Activated T-helper 1 cell treated with anti-CD3 and anti-CD28 coated beads, Interleukin-12 subunit alpha, Interleukin-12 subunit beta, Interleukin-2, Interleukin-4 antibody, amounts not matched to agents 30 ng/mL and 10 ng/mL and 1 ng/mL, durations not matched to agents 14 hours and 24 hours and 36 hours (primary cell): ENCODE measurements at regions not wholly inside any gene's neighbourhood (a gene's known extent, or its start where the extent isn't known, plus 50 kb on each side); places are given as distances from the start of the nearest gene placed in this dataset.

ENCODE experiments used
- DNase-seq: peaks from one replicate; pipeline ENCODE4 v3.0.0; 2021; ENCODE audit warnings: low spot score
- H3K27ac Mint-ChIP-seq: one replicate; pipeline ENCODE4 v1.8.0; 2021; ENCODE audit warnings: mild to moderate bottlenecking, mixed read lengths
- H3K27me3 Mint-ChIP-seq: one replicate; pipeline ENCODE4 v1.8.0; 2022; ENCODE audit warnings: mild to moderate bottlenecking, moderate library complexity, mixed read lengths; ENCODE audit not compliant: insufficient read depth
- H3K36me3 Mint-ChIP-seq: one replicate; pipeline ENCODE4 v1.8.0; 2021; ENCODE audit warnings: low read depth, mixed read lengths
- H3K4me1 Mint-ChIP-seq: one replicate; pipeline ENCODE4 v1.8.0; 2021; ENCODE audit warnings: low read depth, mixed read lengths
- H3K4me3 Mint-ChIP-seq: one replicate; pipeline ENCODE4 v1.8.0; 2021; ENCODE audit warnings: mild to moderate bottlenecking, moderate library complexity, mixed read lengths
- H3K9me3 Mint-ChIP-seq: one replicate; pipeline ENCODE4 v1.8.0; 2021; ENCODE audit warnings: mixed read lengths
- intact Hi-C: fragments of 100-400 bp; cut with micrococcal nuclease; formaldehyde crosslinking; loops from one replicate; pipeline ENCODE4 v1.15.1; 2024

- intact Hi-C loops = no loop called here
- Mint-ChIP-seq H3K4me3 (no peak overlapping the region), H3K27me3 (no peaks in the 10 kb centered on the region), H3K4me1 (no peaks in the 10 kb centered on the region), H3K36me3 (no peaks in the 10 kb centered on the region), H3K27ac (no peak overlapping the region), H3K9me3 (peaks cover 5% of the 10 kb centered on the region)
- no peak for DNase-seq
Observed at GRCh38 chr12:24223926-24224325, 274.5 kb upstream of the SOX5 start.

GRCh38 chr12:24222968-24223367 lies 273.5 kb upstream of the SOX5 start:
- intact Hi-C loops = no loop called here
- H3K9me3 Mint-ChIP-seq = peaks cover 5% of the 10 kb centered on the region
- DNase-seq = no peak
- no peaks in the 10 kb centered on the region for H3K4me1 Mint-ChIP-seq
- H3K36me3 Mint-ChIP-seq = no peaks in the 10 kb centered on the region
- no peaks in the 10 kb centered on the region for H3K27me3 Mint-ChIP-seq
- no peak overlapping the region for H3K27ac Mint-ChIP-seq
- no peak overlapping the region for H3K4me3 Mint-ChIP-seq

GRCh38 chr12:24212496-24212895 lies 263.0 kb upstream of the SOX5 start:
- Mint-ChIP-seq H3K9me3 (no peaks in the 10 kb centered on the region), H3K36me3 (no peaks in the 10 kb centered on the region)

GRCh38 chr12:24206621-24207020 lies 257.2 kb upstream of the SOX5 start:
- no peaks in the 10 kb centered on the region for H3K4me1 Mint-ChIP-seq
- intact Hi-C loops = no loop called here
- no peaks in the 10 kb centered on the region for H3K27me3 Mint-ChIP-seq
- H3K36me3 Mint-ChIP-seq = no peaks in the 10 kb centered on the region
- no peaks in the 10 kb centered on the region for H3K9me3 Mint-ChIP-seq
- H3K4me3 Mint-ChIP-seq = no peak overlapping the region
- H3K27ac Mint-ChIP-seq = no peak overlapping the region
- DNase-seq = no peak

More at GRCh38 chr12:24212496-24212895, 263.0 kb upstream of the SOX5 start:
- intact Hi-C loops = no loop called here
- H3K27me3 Mint-ChIP-seq = peaks cover 2% of the 10 kb centered on the region
- H3K4me1 Mint-ChIP-seq = no peaks in the 10 kb centered on the region
- DNase-seq = no peak
- H3K27ac Mint-ChIP-seq = no peak overlapping the region
- H3K4me3 Mint-ChIP-seq = no peak overlapping the region

- intact Hi-C loops = no loop called here
- no peak for DNase-seq
- Mint-ChIP-seq H3K27me3 (no peaks in the 10 kb centered on the region), H3K4me1 (no peaks in the 10 kb centered on the region), H3K36me3 (no peaks in the 10 kb centered on the region), H3K27ac (no peak overlapping the region), H3K4me3 (no peak overlapping the region), H3K9me3 (no peaks in the 10 kb centered on the region)
Observed at GRCh38 chr12:24201258-24201970, 251.9 kb upstream of the SOX5 start.

- H3K4me1 Mint-ChIP-seq = no peaks in the 10 kb centered on the region
- no peaks in the 10 kb centered on the region for H3K27me3 Mint-ChIP-seq
- H3K36me3 Mint-ChIP-seq = no peaks in the 10 kb centered on the region
- intact Hi-C loops = no loop called here
- DNase-seq = no peak
- no peak overlapping the region for H3K27ac Mint-ChIP-seq
- no peaks in the 10 kb centered on the region for H3K9me3 Mint-ChIP-seq
- H3K4me3 Mint-ChIP-seq = no peak overlapping the region
Observed at GRCh38 chr12:24200010-24200409, 250.5 kb upstream of the SOX5 start.

GRCh38 chr12:24198936-24199671 lies 249.6 kb upstream of the SOX5 start:
- intact Hi-C loops = no loop called here
- no peak for DNase-seq
- no peaks in the 10 kb centered on the region for H3K4me1 Mint-ChIP-seq
- no peaks in the 10 kb centered on the region for H3K36me3 Mint-ChIP-seq
- no peak overlapping the region for H3K4me3 Mint-ChIP-seq
- no peaks in the 10 kb centered on the region for H3K9me3 Mint-ChIP-seq
- H3K27me3 Mint-ChIP-seq = no peaks in the 10 kb centered on the region
- H3K27ac Mint-ChIP-seq = no peak overlapping the region

GRCh38 chr12:24198070-24198469 lies 248.6 kb upstream of the SOX5 start:
- no peaks in the 10 kb centered on the region for H3K4me1 Mint-ChIP-seq
- intact Hi-C loops = no loop called here
- no peak overlapping the region for H3K4me3 Mint-ChIP-seq
- H3K27me3 Mint-ChIP-seq = no peaks in the 10 kb centered on the region
- no peak for DNase-seq
- no peak overlapping the region for H3K27ac Mint-ChIP-seq
- H3K36me3 Mint-ChIP-seq = no peaks in the 10 kb centered on the region
- no peaks in the 10 kb centered on the region for H3K9me3 Mint-ChIP-seq

GRCh38 chr12:24197532-24197931 lies 248.1 kb upstream of the SOX5 start:
- Mint-ChIP-seq H3K36me3 (no peaks in the 10 kb centered on the region), H3K9me3 (no peaks in the 10 kb centered on the region), H3K4me1 (no peaks in the 10 kb centered on the region), H3K27ac (no peak overlapping the region), H3K27me3 (no peaks in the 10 kb centered on the region), H3K4me3 (no peak overlapping the region)
- no peak for DNase-seq
- intact Hi-C loops = no loop called here

- Mint-ChIP-seq H3K9me3 (no peaks in the 10 kb centered on the region), H3K4me1 (no peaks in the 10 kb centered on the region), H3K27me3 (no peaks in the 10 kb centered on the region), H3K27ac (no peak overlapping the region), H3K4me3 (no peak overlapping the region), H3K36me3 (no peaks in the 10 kb centered on the region)
- intact Hi-C loops = no loop called here
- no peak for DNase-seq
Observed at GRCh38 chr12:24195063-24195462, 245.6 kb upstream of the SOX5 start.

- Mint-ChIP-seq H3K27me3 (no peaks in the 10 kb centered on the region), H3K4me1 (peaks cover under 1% of the 10 kb centered on the region), H3K36me3 (no peaks in the 10 kb centered on the region), H3K9me3 (no peaks in the 10 kb centered on the region), H3K4me3 (no peak overlapping the region), H3K27ac (no peak overlapping the region)
- DNase-seq = no peak
- intact Hi-C loops = no loop called here
Observed at GRCh38 chr12:24191117-24191516, 241.6 kb upstream of the SOX5 start.

GRCh38 chr12:24185782-24186181 lies 236.3 kb upstream of the SOX5 start:
- peaks cover 5% of the 10 kb centered on the region for H3K4me1 Mint-ChIP-seq
- H3K9me3 Mint-ChIP-seq = no peaks in the 10 kb centered on the region
- intact Hi-C loops = no loop called here
- DNase-seq = no peak
- H3K4me3 Mint-ChIP-seq = no peak overlapping the region
- H3K36me3 Mint-ChIP-seq = no peaks in the 10 kb centered on the region
- no peaks in the 10 kb centered on the region for H3K27me3 Mint-ChIP-seq
- no peak overlapping the region for H3K27ac Mint-ChIP-seq

- Mint-ChIP-seq H3K4me3 (no peak overlapping the region), H3K27ac (no peak overlapping the region), H3K36me3 (no peaks in the 10 kb centered on the region), H3K27me3 (no peaks in the 10 kb centered on the region), H3K4me1 (no peaks in the 10 kb centered on the region), H3K9me3 (no peaks in the 10 kb centered on the region)
- intact Hi-C loops = no loop called here
- DNase-seq = no peak
Observed at GRCh38 chr12:24177889-24178288, 228.4 kb upstream of the SOX5 start.
